ENCODE measurements at regions not wholly inside any gene's neighbourhood (a gene's known extent, or its start where the extent isn't known, plus 50 kb on each side); places are given as distances from the start of the nearest gene placed in this dataset.
A peak's percentile ranks its signal among the peaks of the same experiment; 100 is the strongest.
"Not testable (repeated sequence)": the region's sequence is repeated elsewhere in the genome, so short reads cannot be mapped to it uniquely, and the experiment has no call there.

GRCh38 chr13:103514619-103515018, 448.4 kb upstream of the SLC10A2 start:
- DNase-seq, result no peak

GRCh38 chr13:103514188-103514587, 448.0 kb upstream of the SLC10A2 start:
- no peak for DNase-seq

GRCh38 chr13:103510007-103510535, 443.9 kb upstream of the SLC10A2 start:
- no peak for DNase-seq

- DNase-seq, result no peak
Observed at GRCh38 chr13:103497404-103497803, 431.2 kb upstream of the SLC10A2 start.

- DNase-seq, result no peak
Observed at GRCh38 chr13:103487841-103488240, 421.6 kb upstream of the SLC10A2 start.

- no peak for DNase-seq
Observed at GRCh38 chr13:103473081-103473480, 406.9 kb upstream of the SLC10A2 start.

- DNase-seq, result no peak
Observed at GRCh38 chr13:103471896-103472295, 405.7 kb upstream of the SLC10A2 start.

GRCh38 chr13:103469771-103470170, 403.6 kb upstream of the SLC10A2 start:
- no peak for DNase-seq

- no peak for DNase-seq
Observed at GRCh38 chr13:103466761-103467160, 400.5 kb upstream of the SLC10A2 start.

- DNase-seq, result not testable (repeated sequence)
Observed at GRCh38 chr13:103460246-103460645, 394.0 kb upstream of the SLC10A2 start.

- not testable (repeated sequence) for DNase-seq
Observed at GRCh38 chr13:103457050-103457449, 390.8 kb upstream of the SLC10A2 start.

GRCh38 chr13:103451656-103452055, 385.4 kb upstream of the SLC10A2 start:
- no peak for DNase-seq

- no peak for DNase-seq
Observed at GRCh38 chr13:103443604-103444003, 377.4 kb upstream of the SLC10A2 start.

GRCh38 chr13:103437651-103438050, 371.4 kb upstream of the SLC10A2 start:
- no peak for DNase-seq

GRCh38 chr13:103436057-103436654, 369.9 kb upstream of the SLC10A2 start:
- DNase-seq, result no peak

- DNase-seq, result peak; percentile 12
Observed at GRCh38 chr13:103431856-103432255, 365.6 kb upstream of the SLC10A2 start.

GRCh38 chr13:103430368-103430767, 364.2 kb upstream of the SLC10A2 start:
- DNase-seq, result peak; percentile 16

GRCh38 chr13:103410002-103410401, 343.8 kb upstream of the SLC10A2 start:
- DNase-seq, result no peak

- no peak for DNase-seq
Observed at GRCh38 chr13:103406967-103407366, 340.8 kb upstream of the SLC10A2 start.

GRCh38 chr13:103405297-103405696, 339.1 kb upstream of the SLC10A2 start:
- DNase-seq, result no peak

GRCh38 chr13:103403814-103404213, 337.6 kb upstream of the SLC10A2 start:
- no peak for DNase-seq

GRCh38 chr13:103403148-103403740, 337.0 kb upstream of the SLC10A2 start:
- no peak for DNase-seq

- no peak for DNase-seq
Observed at GRCh38 chr13:103395139-103395538, 328.9 kb upstream of the SLC10A2 start.

GRCh38 chr13:103394618-103395017, 328.4 kb upstream of the SLC10A2 start:
- DNase-seq, result no peak

- no peak for DNase-seq
Observed at GRCh38 chr13:103391936-103392335, 325.7 kb upstream of the SLC10A2 start.
